LNCAP (cell line): ENCODE measurements at regions not wholly inside any gene's neighbourhood (a gene's known extent, or its start where the extent isn't known, plus 50 kb on each side); places are given as distances from the start of the nearest gene placed in this dataset.

Source experiments
- CTCF ChIP-seq: fragments of 450-650 bp; IDR thresholded peaks from 2 replicates; pipeline ENCODE4 v1.5.1; 2017; ENCODE audit warnings: mild to moderate bottlenecking

- TF ChIP-seq CTCF = no peak
Measured at GRCh38 chr5:51109786-51110410, 273.4 kb upstream of the ISL1 start.

GRCh38 chr5:51131266-51131665 is 252.0 kb upstream of the ISL1 start:
- no peak for TF ChIP-seq CTCF

- TF ChIP-seq CTCF = no peak
Measured at GRCh38 chr5:51138164-51138563, 245.1 kb upstream of the ISL1 start.

GRCh38 chr5:51148437-51148836 is 234.8 kb upstream of the ISL1 start:
- no peak for TF ChIP-seq CTCF

- no peak for TF ChIP-seq CTCF
Measured at GRCh38 chr5:51156222-51156621, 227.0 kb upstream of the ISL1 start.

- TF ChIP-seq CTCF = no peak
Measured at GRCh38 chr5:51156838-51157237, 226.4 kb upstream of the ISL1 start.

GRCh38 chr5:51159164-51159563 is 224.1 kb upstream of the ISL1 start:
- TF ChIP-seq CTCF = no peak

- TF ChIP-seq CTCF = no peak
Measured at GRCh38 chr5:51159606-51160005, 223.6 kb upstream of the ISL1 start.
